SK-N-MC (cell line): ENCODE measurements at regions not wholly inside any gene's neighbourhood (a gene's known extent, or its start where the extent isn't known, plus 50 kb on each side); places are given as distances from the start of the nearest gene placed in this dataset.
A peak's percentile ranks its signal among the peaks of the same experiment; 100 is the strongest.

Source experiments
- DNase-seq: peaks from one replicate; pipeline ENCODE4 v3.0.0-alpha.2; 2011; ENCODE audit warnings: low read depth, low spot score
- H3K27ac ChIP-seq: fragments of 200-600 bp; sonication (generic); 2 replicates; pipeline ENCODE4 v1.5.1; 2016; ENCODE audit warnings: mixed run types
- H3K36me3 ChIP-seq: fragments of 200-600 bp; sonication (generic); 2 replicates; pipeline ENCODE4 v1.6.1; 2017; ENCODE audit warnings: antibody characterized with exemption, low read length, mixed read lengths; ENCODE audit not compliant: insufficient read depth
- H3K4me3 ChIP-seq: fragments of 200-600 bp; sonication (generic); 2 replicates; pipeline ENCODE4 v1.5.1; 2016
- H3K9ac ChIP-seq: fragments of 200-600 bp; sonication (generic); 2 replicates; pipeline ENCODE4 v1.8.0; 2017; ENCODE audit warnings: mixed run types, mixed read lengths; ENCODE audit not compliant: insufficient read length
- H3K9me3 ChIP-seq: fragments of 200-600 bp; sonication (generic); 2 replicates; pipeline ENCODE4 v1.6.1; 2017; ENCODE audit warnings: low read depth, mild to moderate bottlenecking, antibody characterized with exemption, low read length, moderate library complexity, mixed read lengths
- EZH2 ChIP-seq: fragments of 200-600 bp; sonication (generic); IDR thresholded peaks from one replicate; pipeline ENCODE4 v1.6.1; 2017; ENCODE audit warnings: antibody characterized with exemption
- FOXP2 ChIP-seq: optimal IDR thresholded peaks from 2 replicates; pipeline ENCODE3; 2011; ENCODE audit warnings: mild to moderate bottlenecking, moderate library complexity; ENCODE audit not compliant: insufficient read depth; ENCODE audit errors: extremely low read length, control extremely low read depth
- POLR2AphosphoS5 ChIP-seq: IDR thresholded peaks from 2 replicates; pipeline ENCODE4 v1.6.1; 2012; ENCODE audit warnings: mild to moderate bottlenecking, low read depth, low read length, borderline replicate concordance

- no peak for DNase-seq
- Histone ChIP-seq H3K4me3 (no peak overlapping the region), H3K9ac (no peak overlapping the region), H3K27ac (no peak overlapping the region), H3K9me3 (no peaks in the 10 kb centered on the region), H3K36me3 (no peaks in the 10 kb centered on the region)
- TF ChIP-seq POLR2AphosphoS5 (no peak), FOXP2 (no peak), EZH2 (no peak)
Observed at GRCh38 chr10:2986391-2986801, 81.0 kb upstream of the PFKP start.

DNA sequence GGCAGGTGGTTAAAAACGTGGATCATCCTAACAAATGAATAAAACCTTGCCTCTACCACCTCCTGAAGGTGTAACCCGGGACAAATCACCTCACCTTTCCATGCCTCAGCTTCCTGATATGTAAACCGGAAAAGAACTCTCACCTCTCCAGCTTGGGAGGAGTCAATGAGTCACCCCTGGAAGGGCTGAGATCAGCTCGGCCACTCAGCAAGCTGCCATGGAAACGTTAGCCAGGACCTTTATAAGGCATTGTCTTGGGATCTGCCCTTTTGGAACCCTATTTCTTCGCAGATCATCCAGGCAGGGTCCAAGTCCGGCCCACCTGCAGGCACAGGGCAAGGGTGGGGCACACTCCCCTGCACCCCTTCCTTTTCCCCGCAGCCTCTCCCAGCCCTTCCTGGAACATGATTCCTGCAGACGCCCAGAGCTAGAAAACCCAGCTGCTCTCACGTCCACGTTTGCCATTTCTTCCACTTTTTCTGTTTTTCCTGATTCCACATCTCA is 81.6 kb upstream of the PFKP start:
- H3K4me3 ChIP-seq = no peak overlapping the region
- TF ChIP-seq POLR2AphosphoS5 (no peak), EZH2 (no peak), FOXP2 (no peak)
- no peak overlapping the region for H3K27ac ChIP-seq
- H3K9me3 ChIP-seq = no peaks in the 10 kb centered on the region
- no peak for DNase-seq
- no peak overlapping the region for H3K9ac ChIP-seq
- H3K36me3 ChIP-seq = no peaks in the 10 kb centered on the region

- no peak for DNase-seq
- H3K27ac ChIP-seq = no peak overlapping the region
- no peak for TF ChIP-seq FOXP2
- no peak for TF ChIP-seq EZH2
- no peak for TF ChIP-seq POLR2AphosphoS5
- no peak overlapping the region for H3K9ac ChIP-seq
- H3K4me3 ChIP-seq = no peak overlapping the region
- H3K9me3 ChIP-seq = no peaks in the 10 kb centered on the region
- no peaks in the 10 kb centered on the region for H3K36me3 ChIP-seq
Observed at GRCh38 chr10:2984682-2985081, 82.7 kb upstream of the PFKP start.

GRCh38 chr10:2982146-2982545 is 85.2 kb upstream of the PFKP start:
- Histone ChIP-seq H3K4me3 (no peak overlapping the region), H3K9ac (no peak overlapping the region), H3K9me3 (no peaks in the 10 kb centered on the region), H3K36me3 (no peaks in the 10 kb centered on the region), H3K27ac (no peak overlapping the region)
- TF ChIP-seq FOXP2 (no peak), POLR2AphosphoS5 (no peak), EZH2 (no peak)
- DNase-seq = no peak

- TF ChIP-seq EZH2 (no peak), POLR2AphosphoS5 (no peak), FOXP2 (no peak)
- H3K27ac ChIP-seq = no peak overlapping the region
- no peak overlapping the region for H3K4me3 ChIP-seq
- no peaks in the 10 kb centered on the region for H3K36me3 ChIP-seq
- no peak overlapping the region for H3K9ac ChIP-seq
- no peaks in the 10 kb centered on the region for H3K9me3 ChIP-seq
- no peak for DNase-seq
Observed at GRCh38 chr10:2981361-2981801, 86.0 kb upstream of the PFKP start.

DNA sequence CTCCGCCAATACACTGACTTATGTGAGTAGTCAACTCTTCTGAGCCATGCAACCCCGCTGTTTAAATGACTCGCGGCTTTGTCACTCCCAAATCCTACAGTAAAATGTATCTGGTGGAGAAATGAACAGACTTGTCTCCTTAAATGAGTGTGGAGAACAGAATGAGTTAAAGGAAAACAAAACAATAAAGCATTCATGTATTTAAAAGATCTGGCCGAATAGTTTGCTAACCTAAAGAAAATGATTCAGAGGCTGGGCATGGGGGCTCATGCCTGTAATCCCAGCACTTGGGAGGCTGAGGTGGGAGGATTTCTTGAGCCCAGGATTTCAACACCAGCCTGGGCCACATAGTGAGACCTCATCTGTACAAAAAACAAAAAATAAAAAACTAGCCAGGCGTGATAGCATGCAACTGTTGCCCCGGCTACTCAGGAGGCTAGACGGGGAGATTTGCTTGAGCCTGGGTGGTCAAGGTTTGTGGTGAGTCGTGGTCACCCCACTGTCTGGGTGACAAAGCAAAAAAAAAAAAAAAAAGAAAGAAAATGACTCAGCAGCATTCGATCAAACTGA is 86.5 kb upstream of the PFKP start:
- no peak overlapping the region for H3K9ac ChIP-seq
- DNase-seq = no peak
- no peak overlapping the region for H3K4me3 ChIP-seq
- TF ChIP-seq FOXP2 (no peak), POLR2AphosphoS5 (no peak), EZH2 (no peak)
- H3K36me3 ChIP-seq = no peaks in the 10 kb centered on the region
- H3K27ac ChIP-seq = no peak overlapping the region
- no peaks in the 10 kb centered on the region for H3K9me3 ChIP-seq

DNA sequence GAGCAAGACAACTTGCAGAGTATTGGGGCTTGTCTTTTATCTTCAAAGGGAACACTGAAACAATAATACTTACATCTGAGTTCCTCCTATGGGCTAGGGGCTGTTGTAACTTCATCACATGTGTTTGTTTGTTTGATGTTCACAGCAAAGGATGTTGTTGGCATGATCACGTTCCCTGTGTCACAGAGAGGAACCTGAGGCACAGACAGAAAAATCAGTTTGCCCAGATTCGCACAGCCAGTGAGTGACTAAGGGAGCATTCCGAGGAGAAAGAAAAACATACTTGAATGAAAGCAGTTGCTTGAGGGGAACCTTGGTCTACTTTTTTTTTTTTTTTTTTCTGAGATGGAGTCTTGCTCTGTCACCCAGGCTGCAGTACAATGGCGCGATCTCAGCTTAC is 87.2 kb upstream of the PFKP start:
- Histone ChIP-seq H3K9me3 (no peaks in the 10 kb centered on the region), H3K36me3 (no peaks in the 10 kb centered on the region), H3K9ac (no peak overlapping the region), H3K4me3 (no peak overlapping the region), H3K27ac (no peak overlapping the region)
- DNase-seq = no peak
- TF ChIP-seq FOXP2 (no peak), POLR2AphosphoS5 (no peak), EZH2 (no peak)

- DNase-seq = no peak
- H3K9ac ChIP-seq = no peak overlapping the region
Observed at GRCh38 chr10:2979306-2979705, 88.0 kb upstream of the PFKP start.

More at GRCh38 chr10:2979306-2979705, 88.0 kb upstream of the PFKP start:
- TF ChIP-seq FOXP2 = no peak
- TF ChIP-seq EZH2 = no peak
- TF ChIP-seq POLR2AphosphoS5 = no peak
- no peaks in the 10 kb centered on the region for H3K9me3 ChIP-seq
- no peaks in the 10 kb centered on the region for H3K36me3 ChIP-seq
- H3K4me3 ChIP-seq = no peak overlapping the region
- H3K27ac ChIP-seq = peak overlapping the region; percentile 31; the same call in 1 of the 2 replicates
